Kidney epithelial cell (primary cell): ENCODE measurements at regions not wholly inside any gene's neighbourhood (a gene's known extent, or its start where the extent isn't known, plus 50 kb on each side); places are given as distances from the start of the nearest gene placed in this dataset.

Source experiments
- DNase-seq: peaks from one replicate; pipeline ENCODE4 v3.0.0-alpha.2; 2010; ENCODE audit warnings: low read depth
- H3K27me3 ChIP-seq: 2 replicates; pipeline ENCODE4 v1.6.0; 2011; ENCODE audit warnings: low read length; ENCODE audit not compliant: control insufficient read depth, insufficient read depth
- H3K36me3 ChIP-seq: 2 replicates; pipeline ENCODE4 v1.5.1; 2011; ENCODE audit warnings: low read length; ENCODE audit not compliant: control insufficient read depth, insufficient read depth
- H3K4me3 ChIP-seq: 2 replicates; pipeline ENCODE4 v1.5.1; 2011; ENCODE audit warnings: low read depth, mild to moderate bottlenecking, control low read depth, low read length
- CTCF ChIP-seq: IDR thresholded peaks from 2 replicates; pipeline ENCODE4 v1.5.1; 2011; ENCODE audit warnings: mild to moderate bottlenecking, moderate library complexity, low read length, control low read depth, inconsistent platforms; ENCODE audit not compliant: insufficient read depth, poor library complexity, severe bottlenecking

GRCh38 chr6:113289166-113289565, 568.0 kb upstream of the MARCKS start:
- no peak for TF ChIP-seq CTCF
- DNase-seq: no peak
- no peak overlapping the region for H3K4me3 ChIP-seq
- no peaks in the 10 kb centered on the region for H3K27me3 ChIP-seq
- H3K36me3 ChIP-seq: no peaks in the 10 kb centered on the region

- TF ChIP-seq CTCF: no peak
- Histone ChIP-seq H3K27me3 (no peaks in the 10 kb centered on the region), H3K36me3 (no peaks in the 10 kb centered on the region), H3K4me3 (no peak overlapping the region)
- no peak for DNase-seq
Measured at GRCh38 chr6:113290684-113291083, 566.5 kb upstream of the MARCKS start.

GRCh38 chr6:113291751-113292445, 565.2 kb upstream of the MARCKS start:
- no peaks in the 10 kb centered on the region for H3K27me3 ChIP-seq
- H3K36me3 ChIP-seq: no peaks in the 10 kb centered on the region
- no peak overlapping the region for H3K4me3 ChIP-seq
- TF ChIP-seq CTCF: no peak
- DNase-seq: no peak

GRCh38 chr6:113292646-113293422, 564.3 kb upstream of the MARCKS start:
- Histone ChIP-seq H3K36me3 (no peaks in the 10 kb centered on the region), H3K27me3 (no peaks in the 10 kb centered on the region), H3K4me3 (no peak overlapping the region)
- TF ChIP-seq CTCF: no peak
- DNase-seq: no peak

- no peak overlapping the region for H3K4me3 ChIP-seq
- no peaks in the 10 kb centered on the region for H3K36me3 ChIP-seq
- TF ChIP-seq CTCF: no peak
- H3K27me3 ChIP-seq: no peaks in the 10 kb centered on the region
- DNase-seq: no peak
Measured at GRCh38 chr6:113293423-113293740, 563.8 kb upstream of the MARCKS start.
